MM.1S (cell line): ENCODE measurements at regions not wholly inside any gene's neighbourhood (a gene's known extent, or its start where the extent isn't known, plus 50 kb on each side); places are given as distances from the start of the nearest gene placed in this dataset.

Source experiments
- EZH2 ChIP-seq: fragments of 300-600 bp; sonication (generic); optimal IDR thresholded peaks from 2 replicates; pipeline ENCODE3; 2017; ENCODE audit warnings: low read depth, mild to moderate bottlenecking, antibody characterized with exemption, low read length, mixed read lengths
- EZH2phosphoT487 ChIP-seq: fragments of 300-600 bp; sonication (generic); IDR thresholded peaks from 2 replicates; pipeline ENCODE4 v1.6.1; 2018; ENCODE audit warnings: antibody characterized with exemption, low read length
- TF ChIP-seq, protein P1 (sequence below): fragments of 300-600 bp; sonication (generic); IDR thresholded peaks from 2 replicates; pipeline ENCODE4 v1.5.1; 2016; ENCODE audit warnings: antibody characterized with exemption, low read length, mixed read lengths

DNA sequence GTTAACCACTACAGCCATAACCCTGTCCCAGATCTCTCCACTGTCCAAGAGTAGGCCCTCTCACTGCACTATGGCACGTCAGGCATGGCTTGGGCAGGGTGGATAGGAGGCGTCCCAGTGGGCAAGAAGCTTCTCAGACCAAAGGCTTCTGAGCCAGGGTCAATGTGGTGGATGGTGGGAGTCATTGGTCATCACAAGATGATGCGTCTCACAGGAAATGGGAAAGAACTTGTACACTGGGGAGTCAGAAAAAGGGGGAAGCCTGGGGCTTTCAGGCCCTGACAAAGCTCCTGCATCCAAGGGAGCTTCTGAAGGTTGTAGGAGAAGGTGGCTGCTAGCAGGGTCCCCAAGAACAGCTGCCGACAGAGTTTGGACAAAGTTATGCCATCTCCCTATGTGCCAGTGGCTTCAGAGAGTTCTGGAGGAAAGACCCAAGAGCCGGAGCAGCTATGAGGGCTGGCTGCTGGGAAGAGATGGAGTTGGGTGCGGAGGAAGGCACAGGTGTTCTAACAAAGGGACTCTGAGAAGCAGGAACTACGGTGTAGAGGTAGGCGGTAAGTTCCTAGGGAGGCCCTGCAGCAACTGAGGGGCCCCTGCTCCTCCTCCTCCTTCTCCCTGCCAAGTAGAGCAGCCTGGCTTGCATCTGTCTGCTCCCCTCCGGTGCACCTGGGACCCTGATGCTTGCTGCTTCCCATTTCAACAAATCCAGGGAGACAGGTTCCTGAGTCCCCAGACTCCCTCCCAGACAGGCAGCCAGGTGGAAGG is 81.1 kb downstream of the ARL6IP4 start:
- TF ChIP-seq EZH2 (no peak), EZH2phosphoT487 (no peak)
- TF ChIP-seq, protein P1, sequence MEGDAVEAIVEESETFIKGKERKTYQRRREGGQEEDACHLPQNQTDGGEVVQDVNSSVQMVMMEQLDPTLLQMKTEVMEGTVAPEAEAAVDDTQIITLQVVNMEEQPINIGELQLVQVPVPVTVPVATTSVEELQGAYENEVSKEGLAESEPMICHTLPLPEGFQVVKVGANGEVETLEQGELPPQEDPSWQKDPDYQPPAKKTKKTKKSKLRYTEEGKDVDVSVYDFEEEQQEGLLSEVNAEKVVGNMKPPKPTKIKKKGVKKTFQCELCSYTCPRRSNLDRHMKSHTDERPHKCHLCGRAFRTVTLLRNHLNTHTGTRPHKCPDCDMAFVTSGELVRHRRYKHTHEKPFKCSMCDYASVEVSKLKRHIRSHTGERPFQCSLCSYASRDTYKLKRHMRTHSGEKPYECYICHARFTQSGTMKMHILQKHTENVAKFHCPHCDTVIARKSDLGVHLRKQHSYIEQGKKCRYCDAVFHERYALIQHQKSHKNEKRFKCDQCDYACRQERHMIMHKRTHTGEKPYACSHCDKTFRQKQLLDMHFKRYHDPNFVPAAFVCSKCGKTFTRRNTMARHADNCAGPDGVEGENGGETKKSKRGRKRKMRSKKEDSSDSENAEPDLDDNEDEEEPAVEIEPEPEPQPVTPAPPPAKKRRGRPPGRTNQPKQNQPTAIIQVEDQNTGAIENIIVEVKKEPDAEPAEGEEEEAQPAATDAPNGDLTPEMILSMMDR, result no peak
